SJSA1 (cell line): ENCODE measurements at regions not wholly inside any gene's neighbourhood (a gene's known extent, or its start where the extent isn't known, plus 50 kb on each side); places are given as distances from the start of the nearest gene placed in this dataset.

Source experiments
- DNase-seq, 2 experiments: peaks; one replicate each; pipeline ENCODE4 v3.0.0-alpha.2; 2015 to 2020; ENCODE audit warnings: low spot score in 2 of 2, low read depth in 1 of 2
- H3K27ac ChIP-seq: fragments of 250-450 bp; sonication (Bioruptor Pico); 2 replicates; pipeline ENCODE4 v1.5.1; 2020; ENCODE audit warnings: mild to moderate bottlenecking, moderate library complexity
- H3K27me3 ChIP-seq: fragments of 250-450 bp; sonication (Bioruptor Pico); replicated peaks from 2 replicates; pipeline ENCODE4 v1.5.1; 2020; ENCODE audit warnings: mild to moderate bottlenecking, moderate library complexity
- H3K36me3 ChIP-seq: fragments of 250-450 bp; sonication (Bioruptor Pico); 2 replicates; pipeline ENCODE4 v1.5.1; 2020; ENCODE audit warnings: mild to moderate bottlenecking
- H3K4me1 ChIP-seq: fragments of 250-450 bp; sonication (Bioruptor Pico); replicated peaks from 2 replicates; pipeline ENCODE4 v1.6.1; 2021; ENCODE audit warnings: mild to moderate bottlenecking
- H3K4me3 ChIP-seq: fragments of 250-450 bp; sonication (Bioruptor Pico); 2 replicates; pipeline ENCODE4 v1.5.1; 2020; ENCODE audit warnings: mild to moderate bottlenecking
- H3K9me3 ChIP-seq: fragments of 250-450 bp; sonication (Bioruptor Pico); replicated peaks from 2 replicates; pipeline ENCODE4 v1.5.1; 2020; ENCODE audit warnings: mild to moderate bottlenecking

DNA sequence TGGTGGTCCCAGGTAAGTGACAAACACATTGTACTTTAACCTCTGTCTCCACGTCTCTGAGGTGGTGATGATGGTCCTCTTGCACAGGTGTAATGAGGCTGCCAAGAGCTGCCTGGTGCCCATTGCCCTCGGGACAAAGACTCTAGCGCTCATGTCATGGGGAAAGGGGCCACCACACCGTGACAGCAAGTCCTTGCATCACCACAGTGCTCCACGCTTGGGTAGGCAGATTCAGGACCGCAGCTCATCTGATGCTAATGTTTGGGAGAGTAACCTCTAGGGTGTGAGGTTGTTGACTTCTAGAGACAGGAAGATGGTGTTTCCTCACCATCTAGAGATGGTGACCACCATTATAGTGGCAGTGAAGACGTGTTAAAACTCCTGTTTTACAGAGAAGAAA lies 395.6 kb downstream of the ADRA2A start:
- H3K27ac ChIP-seq: no peak overlapping the region
- no peak overlapping the region for H3K4me3 ChIP-seq
- H3K4me1 ChIP-seq: no peaks in the 10 kb centered on the region
- no peak for DNase-seq
- H3K36me3 ChIP-seq: no peaks in the 10 kb centered on the region
- H3K27me3 ChIP-seq: no peaks in the 10 kb centered on the region
- no peaks in the 10 kb centered on the region for H3K9me3 ChIP-seq

- H3K27me3 ChIP-seq: no peaks in the 10 kb centered on the region
- H3K4me1 ChIP-seq: no peaks in the 10 kb centered on the region
- no peaks in the 10 kb centered on the region for H3K36me3 ChIP-seq
- no peak overlapping the region for H3K27ac ChIP-seq
- DNase-seq: no peak
- H3K4me3 ChIP-seq: no peak overlapping the region
- H3K9me3 ChIP-seq: no peaks in the 10 kb centered on the region
Measured at GRCh38 chr10:111473361-111473760, 396.5 kb downstream of the ADRA2A start.

DNA sequence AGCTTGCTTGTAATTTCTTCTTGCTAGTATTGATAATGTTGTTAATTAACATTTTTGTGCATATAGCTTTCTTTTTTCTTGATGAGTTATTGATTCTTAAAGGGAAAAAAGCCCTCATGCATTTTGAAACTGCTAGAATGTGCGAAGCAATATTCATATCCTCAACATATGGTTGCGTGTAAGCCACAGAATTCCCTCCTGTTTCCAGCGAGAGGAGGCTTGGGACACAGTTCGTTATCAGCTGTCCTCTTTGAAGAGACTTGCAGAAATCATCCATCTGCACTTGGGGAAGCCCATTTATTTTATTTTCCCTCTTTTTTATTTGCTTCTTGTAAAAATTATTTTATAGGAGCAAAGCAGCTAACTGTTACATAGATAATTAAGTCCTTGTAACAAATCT lies 398.0 kb downstream of the ADRA2A start:
- no peaks in the 10 kb centered on the region for H3K4me1 ChIP-seq
- no peak for DNase-seq
- H3K4me3 ChIP-seq: no peak overlapping the region
- H3K36me3 ChIP-seq: no peaks in the 10 kb centered on the region
- H3K9me3 ChIP-seq: no peaks in the 10 kb centered on the region
- no peaks in the 10 kb centered on the region for H3K27me3 ChIP-seq
- no peak overlapping the region for H3K27ac ChIP-seq

DNA sequence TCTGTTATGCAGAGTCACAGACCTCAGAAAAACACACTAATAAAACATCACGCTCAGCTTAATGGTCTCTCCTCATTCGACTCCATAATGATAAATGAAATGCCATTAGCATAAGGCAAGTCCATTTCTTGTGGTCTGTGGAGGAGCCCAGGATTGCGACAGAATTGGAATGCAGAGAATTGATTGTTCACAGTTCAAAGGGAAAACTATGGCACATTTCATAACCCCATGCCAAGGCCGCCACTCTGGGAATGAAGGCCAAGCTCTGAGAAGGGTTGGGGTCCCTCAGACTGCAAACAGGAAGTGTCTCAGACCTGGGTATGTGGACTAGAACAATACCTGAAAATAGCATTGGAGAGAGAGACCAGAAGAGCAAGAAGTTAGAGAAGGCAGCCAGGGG lies 398.9 kb downstream of the ADRA2A start:
- Histone ChIP-seq H3K36me3 (no peaks in the 10 kb centered on the region), H3K27ac (no peak overlapping the region), H3K9me3 (no peaks in the 10 kb centered on the region), H3K4me3 (no peak overlapping the region), H3K4me1 (no peaks in the 10 kb centered on the region), H3K27me3 (no peaks in the 10 kb centered on the region)
- no peak for DNase-seq

DNA sequence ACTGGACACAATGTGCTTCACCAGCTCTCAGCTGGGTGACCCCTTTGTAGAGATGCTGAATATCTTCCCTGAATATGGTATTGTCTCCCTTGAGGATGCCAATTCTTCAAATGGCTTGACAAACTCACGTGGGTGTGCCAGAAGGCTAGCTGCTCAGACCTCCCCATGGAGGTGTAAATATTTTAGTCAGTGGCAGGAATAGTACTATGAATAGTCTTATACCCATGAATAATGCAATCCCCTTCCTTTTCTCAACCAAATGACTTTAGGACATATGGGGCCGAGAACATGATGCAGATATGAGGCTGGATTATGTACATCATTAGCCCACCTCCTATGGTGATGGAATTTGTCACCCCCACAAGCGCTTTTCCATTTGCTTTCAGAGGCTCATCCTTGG lies 401.8 kb downstream of the ADRA2A start:
- DNase-seq: no peak

DNA sequence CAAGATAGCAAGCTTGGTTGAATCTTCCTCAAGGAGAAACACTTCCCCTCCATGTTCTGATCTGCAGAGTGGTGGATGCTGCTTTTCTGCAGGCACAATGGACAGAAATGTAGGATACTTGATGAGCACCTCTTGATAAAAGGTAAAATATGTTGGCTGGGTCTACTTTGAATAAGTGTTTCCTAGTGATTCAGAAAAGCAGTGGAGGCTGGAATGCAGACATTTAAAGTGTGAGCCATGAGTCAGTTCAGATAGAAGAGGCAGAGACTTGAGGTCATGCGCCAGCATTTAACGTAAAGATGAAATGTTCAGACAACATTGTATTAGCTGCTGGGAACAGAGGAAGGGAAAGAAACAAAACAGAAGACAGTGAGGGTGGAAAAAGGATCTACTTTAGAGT lies 403.1 kb downstream of the ADRA2A start:
- Histone ChIP-seq H3K36me3 (no peaks in the 10 kb centered on the region), H3K27ac (no peak overlapping the region), H3K9me3 (no peaks in the 10 kb centered on the region), H3K4me3 (no peak overlapping the region), H3K4me1 (no peaks in the 10 kb centered on the region), H3K27me3 (no peaks in the 10 kb centered on the region)
- no peak for DNase-seq

More for the DNA sequence above, 401.8 kb downstream of the ADRA2A start:
- H3K4me1 ChIP-seq: no peaks in the 10 kb centered on the region
- no peaks in the 10 kb centered on the region for H3K9me3 ChIP-seq
- H3K27ac ChIP-seq: no peak overlapping the region
- H3K4me3 ChIP-seq: no peak overlapping the region
- H3K36me3 ChIP-seq: no peaks in the 10 kb centered on the region
- no peaks in the 10 kb centered on the region for H3K27me3 ChIP-seq

DNA sequence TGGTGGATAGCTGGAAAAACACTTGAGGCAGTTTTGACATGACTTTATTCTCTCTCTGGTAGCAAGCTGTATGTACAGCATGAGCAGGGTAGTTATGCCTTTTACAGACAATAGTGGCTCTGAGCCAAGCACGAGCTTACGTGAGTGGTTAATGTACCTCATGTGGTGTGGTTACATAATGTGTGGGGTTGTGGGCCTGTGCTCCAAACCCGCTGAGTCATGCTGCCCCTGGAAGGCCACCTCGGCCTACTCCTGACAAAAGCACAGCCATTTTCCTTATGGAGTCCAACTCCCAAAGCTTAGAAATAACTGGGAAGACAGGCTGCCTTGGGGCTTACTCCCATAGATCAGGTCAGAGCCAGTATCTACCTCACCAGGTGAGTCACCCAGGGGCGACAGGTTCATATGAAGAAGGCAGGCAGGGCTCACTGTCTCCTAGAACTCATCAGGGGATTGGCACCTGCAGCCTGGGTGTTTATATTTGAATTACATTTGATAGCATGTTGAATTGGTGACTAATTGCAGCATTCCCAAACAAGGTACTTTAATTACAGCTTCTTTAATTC lies 404.5 kb downstream of the ADRA2A start:
- peak in 1 of 2 experiments; percentile 4 for DNase-seq
- Histone ChIP-seq H3K27ac (no peak overlapping the region), H3K9me3 (no peaks in the 10 kb centered on the region), H3K4me3 (no peak overlapping the region), H3K4me1 (no peaks in the 10 kb centered on the region), H3K36me3 (no peaks in the 10 kb centered on the region), H3K27me3 (no peaks in the 10 kb centered on the region)

DNA sequence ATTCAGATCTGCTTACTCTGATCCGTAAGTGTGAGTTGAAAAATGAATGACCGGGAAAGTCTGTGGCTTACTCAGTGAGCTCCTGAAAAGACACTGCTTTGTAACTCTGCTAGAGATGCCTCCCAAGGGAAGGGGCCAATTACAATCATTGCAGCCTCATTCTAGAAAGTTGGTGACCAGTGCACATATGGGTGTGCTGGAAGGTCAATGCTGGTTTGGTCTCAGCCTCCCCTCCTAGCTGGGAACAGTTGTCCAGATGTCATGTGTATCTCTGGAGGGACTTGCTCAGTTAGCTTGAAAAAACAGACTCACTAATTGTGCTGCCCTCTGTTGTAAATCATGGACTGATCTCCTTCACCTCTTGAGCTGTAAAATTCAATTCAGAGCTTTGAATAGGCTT lies 405.0 kb downstream of the ADRA2A start:
- Histone ChIP-seq H3K36me3 (no peaks in the 10 kb centered on the region), H3K4me1 (no peaks in the 10 kb centered on the region), H3K9me3 (no peaks in the 10 kb centered on the region), H3K27ac (no peak overlapping the region), H3K27me3 (no peaks in the 10 kb centered on the region), H3K4me3 (no peak overlapping the region)
- no peak for DNase-seq

DNA sequence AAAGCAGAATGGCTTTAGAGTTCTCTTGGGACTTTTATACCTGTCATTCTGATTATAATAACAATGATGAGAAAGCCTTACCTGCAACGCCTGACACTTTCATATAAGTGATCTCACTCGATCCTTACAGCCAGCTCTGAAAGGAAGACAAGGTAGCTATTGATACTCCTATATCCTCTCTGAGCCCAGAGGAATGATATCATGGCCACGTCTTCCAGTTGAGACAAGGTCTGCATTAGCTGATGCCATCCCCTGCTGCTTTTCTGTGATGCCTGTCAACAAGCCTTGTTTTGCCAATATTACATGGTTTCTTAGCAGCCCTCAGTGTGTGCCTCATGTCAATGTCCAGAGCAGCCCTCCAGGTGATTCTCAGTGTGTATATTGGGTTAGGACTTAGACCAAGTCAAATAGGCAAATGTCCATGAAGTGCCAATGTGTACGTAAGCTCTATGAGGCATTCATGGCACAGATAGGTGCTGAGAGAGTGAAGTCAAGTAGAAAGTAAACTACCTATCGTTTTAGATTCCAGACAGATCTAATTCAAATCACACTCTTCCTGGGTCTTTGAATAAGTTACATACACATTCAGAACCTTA lies 405.9 kb downstream of the ADRA2A start:
- no peak overlapping the region for H3K4me3 ChIP-seq

GRCh38 chr10:111485767-111486166 lies 408.9 kb downstream of the ADRA2A start:
- Histone ChIP-seq H3K27ac (no peak overlapping the region), H3K9me3 (0 out of 2 replicates have a peak, but pooled peaks cover 3% of the 10 kb centered on the region), H3K27me3 (no peaks in the 10 kb centered on the region), H3K36me3 (no peaks in the 10 kb centered on the region), H3K4me3 (no peak overlapping the region), H3K4me1 (no peaks in the 10 kb centered on the region)
- no peak for DNase-seq

More for the DNA sequence above, 405.9 kb downstream of the ADRA2A start:
- H3K4me1 ChIP-seq: no peaks in the 10 kb centered on the region
- no peak for DNase-seq
- no peaks in the 10 kb centered on the region for H3K36me3 ChIP-seq
- H3K27me3 ChIP-seq: no peaks in the 10 kb centered on the region
- no peak overlapping the region for H3K27ac ChIP-seq
- H3K9me3 ChIP-seq: no peaks in the 10 kb centered on the region

- H3K27ac ChIP-seq: no peak overlapping the region
- H3K36me3 ChIP-seq: no peaks in the 10 kb centered on the region
- H3K27me3 ChIP-seq: no peaks in the 10 kb centered on the region
- 0 out of 2 replicates have a peak, but pooled peaks cover 3% of the 10 kb centered on the region for H3K9me3 ChIP-seq
- no peaks in the 10 kb centered on the region for H3K4me1 ChIP-seq
- no peak for DNase-seq
- no peak overlapping the region for H3K4me3 ChIP-seq
Measured at GRCh38 chr10:111486346-111486745, 409.5 kb downstream of the ADRA2A start.

- Histone ChIP-seq H3K4me1 (no peaks in the 10 kb centered on the region), H3K4me3 (no peak overlapping the region), H3K9me3 (0 out of 2 replicates have a peak, but pooled peaks cover 3% of the 10 kb centered on the region), H3K27me3 (no peaks in the 10 kb centered on the region), H3K27ac (no peak overlapping the region), H3K36me3 (no peaks in the 10 kb centered on the region)
- DNase-seq: no peak
Measured at GRCh38 chr10:111488668-111489067, 411.8 kb downstream of the ADRA2A start.

DNA sequence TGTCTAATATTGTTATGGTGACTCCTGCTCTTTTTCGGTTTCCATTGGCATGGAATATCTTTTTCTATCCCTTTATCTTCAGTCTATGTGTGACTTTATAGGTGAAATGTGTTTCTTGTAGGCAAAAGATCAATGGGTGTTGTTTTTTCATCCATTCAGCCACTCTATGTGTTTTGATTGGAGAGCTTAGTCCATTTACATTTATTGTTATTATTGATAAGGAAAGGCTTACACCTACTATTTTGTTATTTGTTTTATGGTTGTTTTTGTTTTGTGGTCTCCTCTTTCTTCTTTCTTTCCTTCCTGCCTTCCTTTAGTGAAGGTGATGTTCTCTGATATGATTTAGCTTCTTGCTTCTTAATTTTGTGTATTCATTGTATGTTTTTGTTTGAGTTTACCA lies 414.3 kb downstream of the ADRA2A start:
- Histone ChIP-seq H3K4me3 (no peak overlapping the region), H3K4me1 (no peaks in the 10 kb centered on the region), H3K9me3 (0 out of 2 replicates have a peak, but pooled peaks cover 3% of the 10 kb centered on the region), H3K27me3 (no peaks in the 10 kb centered on the region), H3K27ac (no peak overlapping the region), H3K36me3 (no peaks in the 10 kb centered on the region)
- no peak for DNase-seq

- 0 out of 2 replicates have a peak, but pooled peaks cover 3% of the 10 kb centered on the region for H3K9me3 ChIP-seq
- H3K27me3 ChIP-seq: no peaks in the 10 kb centered on the region
- no peaks in the 10 kb centered on the region for H3K36me3 ChIP-seq
- no peak for DNase-seq
- H3K4me3 ChIP-seq: no peak overlapping the region
- H3K4me1 ChIP-seq: no peaks in the 10 kb centered on the region
- H3K27ac ChIP-seq: no peak overlapping the region
Measured at GRCh38 chr10:111493024-111493625, 416.3 kb downstream of the ADRA2A start.
